ENCODE measurements at regions not wholly inside any gene's neighbourhood (a gene's known extent, or its start where the extent isn't known, plus 50 kb on each side); places are given as distances from the start of the nearest gene placed in this dataset.

DNA sequence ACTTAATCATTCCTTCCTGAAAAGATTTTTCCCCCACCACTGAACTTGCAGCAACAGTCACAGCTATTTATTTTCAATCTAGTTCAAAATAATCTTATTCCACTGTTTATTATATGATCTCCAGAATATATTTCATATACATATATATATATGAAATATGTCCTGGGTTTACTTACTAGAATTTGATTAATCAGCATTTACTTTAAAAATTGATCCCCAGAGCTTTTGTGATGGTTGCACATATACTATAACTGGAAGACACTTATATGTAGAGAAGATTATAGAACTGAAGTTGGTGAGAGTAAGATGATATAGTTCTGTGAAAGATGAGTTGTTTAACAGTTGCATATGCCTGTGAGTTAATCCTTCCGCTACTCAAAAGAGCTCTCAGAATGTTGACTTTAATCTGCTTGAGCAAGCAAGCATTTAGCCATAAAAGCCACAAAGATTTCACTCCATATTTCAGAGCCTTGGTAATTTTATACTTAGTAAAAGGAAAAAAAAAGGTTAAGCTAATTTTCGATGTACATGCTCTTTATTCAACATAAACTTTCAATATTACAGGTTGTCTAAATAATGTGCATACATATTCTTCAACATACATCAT is 399.3 kb upstream of the CDH9 start:
- TF ChIP-seq CTCF (IDR thresholded peaks at IDR 0.05) (no peak), POLR2A (IDR thresholded peaks at IDR 0.05) (no peak)

Data from Peyer's patch (tissue), 4 donors.